CD4-positive, alpha-beta T cell treated with Interleukin-6 at 100 ng/mL for 8 hours (primary cell): ENCODE measurements at regions not wholly inside any gene's neighbourhood (a gene's known extent, or its start where the extent isn't known, plus 50 kb on each side); places are given as distances from the start of the nearest gene placed in this dataset.
"Not testable (repeated sequence)": the region's sequence is repeated elsewhere in the genome, so short reads cannot be mapped to it uniquely, and the experiment has no call there.

Source experiments
- DNase-seq: peaks from one replicate; pipeline ENCODE4 v3.0.0-alpha.2; 2020; ENCODE audit warnings: mixed read lengths, low spot score

DNA sequence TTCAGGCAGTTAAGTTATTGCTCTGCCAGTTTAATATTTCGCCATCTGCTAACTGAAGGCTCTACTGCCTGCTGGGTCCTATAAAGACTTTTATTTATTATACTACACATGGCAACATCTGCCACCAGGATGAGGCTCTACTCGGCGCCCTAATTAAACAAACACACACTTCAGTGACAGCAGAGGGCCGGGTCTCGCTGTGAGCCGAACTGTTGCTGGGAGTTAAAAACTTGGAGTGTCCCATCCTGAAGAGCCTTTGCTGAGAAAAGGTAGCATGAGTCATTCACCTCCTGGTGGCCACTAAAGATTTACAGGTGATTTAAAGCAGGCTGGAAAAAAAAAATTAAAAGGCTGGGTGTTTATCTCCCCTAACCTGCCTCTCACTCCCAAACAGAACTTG lies 183.7 kb downstream of the NPIPA8 start:
- not testable (repeated sequence) for DNase-seq

DNA sequence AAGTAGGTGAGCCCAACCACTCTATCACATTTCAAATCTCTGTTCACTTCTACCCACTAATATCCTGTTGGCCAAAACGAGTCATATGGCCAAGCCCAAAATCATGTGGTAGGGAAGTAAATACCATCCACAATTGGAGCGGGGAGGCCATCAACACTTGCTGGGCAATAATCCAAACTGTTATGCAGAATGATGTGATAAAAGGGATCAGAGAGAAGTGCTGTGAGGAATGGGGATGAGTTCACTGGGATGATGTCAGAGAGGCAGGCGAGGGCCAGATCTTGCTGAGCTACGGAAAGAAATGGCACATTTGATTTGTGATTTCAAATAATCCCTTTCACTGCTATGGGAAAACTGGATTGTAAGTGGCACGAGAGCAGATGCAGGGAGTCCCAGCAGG lies 188.4 kb downstream of the NPIPA8 start:
- DNase-seq: not testable (repeated sequence)

DNA sequence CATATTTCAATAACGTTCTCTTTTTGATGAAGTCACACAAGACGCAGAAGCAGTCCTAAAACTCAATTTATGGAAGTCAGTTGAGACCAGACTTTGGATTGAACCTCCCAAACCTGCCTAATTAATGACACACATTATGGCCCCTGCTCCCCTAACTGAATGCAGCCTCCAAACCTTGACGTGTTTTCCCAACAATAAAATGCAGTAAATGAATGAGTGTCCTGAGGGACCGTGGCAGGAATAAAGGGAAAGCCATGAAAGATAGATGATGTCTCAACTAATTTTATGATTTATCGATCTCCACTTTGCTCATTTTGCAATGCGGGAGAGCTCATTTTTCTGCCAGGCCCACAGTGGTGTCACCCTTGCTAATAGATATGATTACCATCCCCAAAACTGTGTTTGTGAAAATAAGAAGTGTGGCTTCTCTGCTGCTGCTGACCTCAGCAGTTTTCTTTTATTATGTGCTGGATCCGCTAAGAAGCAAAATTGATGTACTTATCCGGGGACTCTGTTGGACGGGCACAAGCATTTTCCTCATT lies 189.9 kb downstream of the NPIPA8 start:
- not testable (repeated sequence) for DNase-seq

DNA sequence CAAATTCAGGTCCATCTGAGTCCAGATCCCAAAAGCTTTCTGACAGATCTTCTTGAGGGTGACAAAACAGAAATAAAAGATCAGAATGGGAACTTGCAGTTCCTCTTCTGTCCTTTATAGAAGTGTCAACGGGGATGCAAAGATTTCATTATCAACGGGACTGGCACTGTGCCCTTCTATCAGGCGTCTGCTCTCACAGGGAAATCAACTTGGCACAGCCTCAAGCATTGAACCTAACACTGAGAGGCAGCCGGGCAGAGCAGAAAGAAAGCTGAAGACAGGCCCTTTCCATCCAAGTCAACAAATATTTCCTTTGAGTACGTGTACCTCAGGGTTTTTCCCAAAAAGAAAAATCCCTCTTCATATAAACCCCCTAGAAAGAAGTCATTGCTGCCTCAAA lies 194.5 kb downstream of the NPIPA8 start:
- not testable (repeated sequence) for DNase-seq

DNA sequence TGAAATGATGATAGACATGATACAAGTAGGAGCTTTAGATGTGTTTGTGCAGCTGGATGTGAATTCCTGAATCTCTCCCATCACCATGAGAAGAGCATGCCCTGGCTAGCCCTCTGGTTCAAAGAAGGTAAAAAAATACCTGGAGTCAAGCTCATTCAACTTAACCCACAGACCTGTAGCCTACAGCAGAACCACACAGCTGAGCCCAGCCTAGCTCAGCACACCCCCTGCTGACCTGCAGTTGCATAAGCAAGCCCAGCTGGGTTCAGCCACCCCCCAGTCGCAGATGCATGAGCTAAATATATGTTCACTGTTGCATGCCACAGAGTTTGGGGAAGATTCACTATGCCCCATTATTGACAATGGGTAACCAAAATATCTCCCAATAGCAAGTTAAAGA lies 200.2 kb downstream of the NPIPA8 start:
- DNase-seq: not testable (repeated sequence)

DNA sequence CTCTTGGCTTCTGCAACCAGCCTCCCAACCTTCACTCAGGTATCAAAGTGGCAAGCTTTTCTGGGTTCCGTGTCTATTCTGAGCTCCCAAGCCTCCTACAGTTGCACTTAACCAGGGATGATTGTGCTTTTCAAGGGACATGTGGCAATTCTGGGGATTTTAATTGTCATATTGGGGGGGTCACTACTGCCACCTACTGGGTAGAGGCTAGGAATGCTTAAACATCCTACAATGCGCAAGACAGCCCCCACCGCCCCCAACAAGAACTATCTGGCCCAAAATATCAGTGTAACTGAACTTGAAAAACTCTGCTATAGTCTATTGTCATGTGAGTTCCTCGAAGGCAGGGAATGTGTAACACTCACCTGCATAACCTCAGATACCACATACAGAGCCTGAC lies 201.5 kb downstream of the NPIPA8 start:
- not testable (repeated sequence) for DNase-seq

DNA sequence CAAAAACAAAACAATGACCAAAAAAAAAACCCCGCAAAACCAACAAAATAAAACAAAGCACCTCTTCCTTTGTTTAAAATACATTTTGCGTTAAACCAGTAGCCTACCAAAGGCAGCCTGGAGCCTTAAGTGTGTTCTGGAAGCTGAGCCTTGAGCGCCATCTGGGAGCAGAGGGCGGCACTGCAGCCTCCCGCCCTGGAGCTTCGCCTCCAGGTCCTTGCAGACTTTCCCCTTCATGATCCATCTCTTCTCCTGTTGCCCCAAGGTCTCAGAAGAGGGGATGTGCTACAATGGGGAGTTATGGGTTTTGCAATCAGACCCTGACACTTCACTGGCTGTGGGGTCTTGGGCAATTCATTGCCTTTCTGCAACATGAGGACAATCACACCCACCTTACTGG lies 204.9 kb downstream of the NPIPA8 start:
- not testable (repeated sequence) for DNase-seq

DNA sequence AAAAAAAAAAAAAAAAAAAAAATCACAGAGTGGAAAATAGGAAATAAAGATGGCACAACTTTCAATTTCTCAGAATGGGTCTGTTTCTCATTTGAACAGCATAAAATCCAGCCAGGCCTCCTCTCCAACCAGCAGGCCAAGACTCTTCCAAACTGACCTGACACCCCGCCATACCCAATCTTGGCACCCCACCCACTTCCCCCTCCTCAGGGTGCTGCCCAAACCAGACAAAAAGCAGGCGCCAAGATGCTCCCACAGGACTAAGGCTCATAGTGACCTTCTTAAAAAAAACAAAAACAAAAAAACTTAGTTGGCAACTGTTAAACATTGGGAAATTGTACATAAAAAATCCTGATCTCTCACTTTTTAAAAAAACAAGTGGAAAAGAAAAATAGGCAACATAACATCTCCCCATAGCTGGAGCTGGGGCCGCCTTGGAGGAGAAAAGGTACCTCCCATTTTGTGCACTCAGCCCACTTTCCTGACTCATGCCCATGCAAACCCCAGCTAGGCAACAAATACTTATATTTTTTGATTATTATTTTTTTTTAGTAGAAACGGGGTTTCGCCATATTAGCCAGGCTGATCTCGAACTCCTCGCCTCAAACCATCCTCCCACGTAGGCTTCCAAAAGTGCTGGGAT lies 205.9 kb downstream of the NPIPA8 start:
- not testable (repeated sequence) for DNase-seq

DNA sequence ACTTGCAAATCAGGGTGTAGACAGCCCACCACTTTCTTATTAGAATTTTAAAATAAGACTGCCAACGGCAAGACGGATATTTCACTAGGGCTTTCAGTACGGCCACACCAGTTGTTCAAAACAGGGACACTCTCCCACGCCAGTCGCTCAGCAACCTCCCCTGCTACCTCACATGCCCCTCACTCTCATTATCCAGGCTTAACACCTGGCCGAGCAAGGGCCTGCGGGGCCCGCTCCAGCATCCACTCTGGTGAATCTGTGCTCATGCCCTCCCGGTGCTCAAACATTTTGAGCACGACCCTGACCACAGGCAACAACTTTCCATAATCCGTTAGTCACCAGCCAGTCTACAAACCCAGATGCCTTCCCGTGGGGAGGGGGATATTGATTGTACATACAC lies 209.5 kb downstream of the NPIPA8 start:
- not testable (repeated sequence) for DNase-seq

DNA sequence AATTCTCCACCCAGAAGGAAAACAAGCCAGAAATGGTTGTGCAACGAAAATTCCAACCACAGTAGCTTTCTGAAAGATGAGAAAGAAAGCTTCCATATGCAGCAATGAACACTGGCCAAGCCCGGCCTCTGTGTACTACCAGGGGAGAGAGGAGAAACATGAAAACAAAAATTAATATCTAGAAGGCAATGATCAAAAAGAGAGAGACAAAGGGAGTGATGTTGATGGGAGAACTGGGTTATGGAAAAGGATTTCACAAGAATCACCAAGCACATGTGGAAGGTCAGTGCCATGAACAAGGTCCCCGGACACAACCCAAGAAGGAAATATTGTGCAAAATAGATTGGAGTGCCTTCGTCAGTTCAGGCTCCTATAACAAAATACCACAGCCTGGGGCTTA lies 217.4 kb downstream of the NPIPA8 start:
- DNase-seq: not testable (repeated sequence)

DNA sequence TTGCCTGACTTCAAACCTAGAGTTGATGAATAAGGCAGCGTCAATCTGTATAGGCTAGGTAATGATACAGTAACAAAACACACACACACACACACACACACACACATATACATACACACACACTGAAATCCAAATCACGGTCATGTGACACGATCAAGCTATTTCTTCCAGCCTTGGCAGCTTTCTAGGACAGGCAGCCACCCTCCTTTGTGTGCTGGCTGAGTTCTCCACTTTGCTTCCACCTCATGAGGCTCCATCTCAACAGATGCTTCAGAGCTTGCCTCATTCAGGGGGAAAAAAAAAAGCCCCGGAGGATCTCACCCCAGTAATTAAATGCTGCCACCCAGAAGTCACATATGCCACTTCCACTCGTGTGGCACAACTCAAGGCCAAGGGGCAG lies 217.9 kb downstream of the NPIPA8 start:
- not testable (repeated sequence) for DNase-seq

DNA sequence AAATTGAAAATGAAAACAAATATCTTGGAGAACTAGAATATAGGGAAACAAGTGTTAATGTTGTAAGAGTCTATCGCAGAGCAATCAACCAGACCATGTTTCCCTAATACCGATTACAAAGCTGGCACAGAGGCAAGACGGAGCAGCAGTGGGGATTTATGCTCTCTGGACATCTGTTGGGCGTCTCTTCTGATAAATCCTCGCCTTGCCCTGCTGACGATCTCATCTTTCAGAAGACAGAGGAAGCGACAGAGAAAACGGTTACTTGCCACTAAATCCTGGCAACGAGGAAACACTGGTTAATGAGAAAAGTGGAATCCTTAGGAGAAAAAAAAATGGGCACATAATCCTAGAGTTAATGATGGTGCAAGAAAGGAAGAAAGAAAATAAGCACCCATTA lies 218.5 kb downstream of the NPIPA8 start:
- not testable (repeated sequence) for DNase-seq

DNA sequence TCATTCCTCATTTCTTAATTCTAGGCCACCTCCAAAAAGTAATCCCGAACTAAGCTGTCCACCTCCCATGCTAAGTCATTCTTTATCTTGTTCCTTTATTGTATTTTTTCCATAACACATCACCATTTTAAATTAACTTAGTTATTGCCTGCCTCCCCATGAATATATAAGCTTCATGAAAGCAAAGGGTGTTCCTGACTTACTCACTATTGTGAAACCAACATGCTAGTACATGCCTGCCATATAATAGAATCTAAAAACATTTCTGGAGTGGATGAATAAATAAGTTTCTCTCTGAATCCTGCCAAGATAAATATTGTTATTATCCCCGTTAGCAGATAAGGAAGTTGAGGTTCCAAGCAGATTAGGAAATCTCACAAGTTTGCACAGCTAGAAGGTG lies 232.1 kb downstream of the NPIPA8 start:
- not testable (repeated sequence) for DNase-seq

DNA sequence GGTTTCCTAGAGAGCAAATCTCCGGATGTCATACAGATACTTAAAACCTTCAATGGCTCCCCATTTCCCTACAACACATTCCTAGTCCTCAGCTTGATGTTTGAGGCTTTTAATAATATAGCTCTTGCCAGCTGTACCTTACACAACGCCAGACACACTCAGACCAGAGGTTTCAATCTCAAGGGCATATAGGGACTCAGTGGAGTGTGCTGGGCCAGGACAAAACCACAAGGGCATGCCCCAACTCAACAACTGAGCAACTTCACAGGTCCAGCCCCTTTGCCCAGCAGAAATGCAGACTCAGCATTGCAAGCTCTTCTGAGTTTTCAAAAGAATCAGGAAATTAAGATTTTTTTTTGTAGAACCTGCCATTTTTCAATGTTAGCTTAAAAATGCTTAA lies 235.5 kb downstream of the NPIPA8 start:
- not testable (repeated sequence) for DNase-seq

DNA sequence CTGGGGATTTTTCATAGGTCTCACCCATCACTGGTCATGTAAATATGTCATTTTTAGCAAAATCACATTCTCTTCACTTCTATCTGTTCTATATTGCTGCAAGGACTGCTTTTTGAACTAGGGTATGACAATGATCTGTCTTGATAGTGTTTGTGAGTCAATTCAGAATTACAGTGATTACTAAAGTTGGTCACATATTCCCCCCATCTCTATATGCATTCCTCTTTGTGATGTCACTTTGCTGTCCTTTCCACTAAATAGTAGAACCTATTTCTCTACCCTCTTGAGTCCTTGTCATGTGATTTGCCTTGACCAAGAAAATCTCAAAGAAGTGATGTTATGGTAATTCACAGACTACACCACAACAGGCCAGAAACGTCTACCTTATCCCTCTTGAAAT lies 243.9 kb downstream of the NPIPA8 start:
- DNase-seq: not testable (repeated sequence)

DNA sequence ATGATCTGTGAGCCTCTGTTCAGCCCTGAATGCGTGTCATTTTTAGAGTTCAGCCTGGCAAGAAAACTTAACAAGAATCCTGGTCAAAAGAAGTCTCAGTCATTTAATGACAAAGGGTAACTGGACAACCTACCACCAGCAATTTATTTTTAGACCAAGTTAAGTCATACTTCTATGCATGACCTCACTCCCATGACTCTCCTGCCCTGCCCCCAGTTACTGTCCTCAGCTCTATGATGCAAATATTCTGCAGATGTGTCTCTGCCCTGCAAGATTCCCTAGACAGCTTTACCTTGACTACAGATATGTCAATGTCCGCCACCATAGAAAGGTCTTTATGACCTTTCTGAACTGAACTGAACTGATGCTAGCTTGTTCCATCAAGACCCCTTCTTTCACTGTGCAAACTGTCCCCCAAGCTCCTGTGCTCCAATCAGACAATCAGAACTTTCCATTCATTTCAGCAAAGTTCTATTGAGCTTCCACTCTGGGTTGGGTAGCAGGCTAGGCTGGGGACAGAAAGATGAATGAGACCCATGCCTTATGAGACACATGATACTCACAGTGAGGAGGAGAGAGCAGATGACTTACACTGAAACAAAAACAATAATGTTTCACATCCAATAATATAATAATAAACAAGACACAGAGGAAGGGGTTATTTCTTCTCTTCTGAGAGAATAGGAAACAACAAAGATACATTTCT lies 255.7 kb downstream of the NPIPA8 start:
- not testable (repeated sequence) for DNase-seq

DNA sequence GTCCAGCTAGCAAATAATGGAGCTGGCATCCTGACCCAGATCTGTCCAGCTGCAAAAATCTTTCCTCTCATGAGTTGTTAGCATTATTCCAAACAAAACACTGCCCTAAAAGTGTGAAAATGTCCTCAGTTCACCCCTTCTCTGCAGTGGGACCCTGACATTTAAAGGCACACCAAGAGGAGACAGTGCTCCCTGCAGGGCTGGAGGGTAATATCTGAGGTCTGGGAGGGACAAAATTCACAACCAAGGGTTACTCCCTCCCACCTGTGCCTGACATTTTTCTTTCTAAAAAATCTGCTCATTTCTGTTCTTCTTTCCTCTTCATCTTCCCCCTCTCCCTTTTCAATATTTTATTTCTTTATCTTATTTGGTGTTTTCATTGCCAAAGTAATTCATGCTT lies 258.6 kb downstream of the NPIPA8 start:
- not testable (repeated sequence) for DNase-seq

DNA sequence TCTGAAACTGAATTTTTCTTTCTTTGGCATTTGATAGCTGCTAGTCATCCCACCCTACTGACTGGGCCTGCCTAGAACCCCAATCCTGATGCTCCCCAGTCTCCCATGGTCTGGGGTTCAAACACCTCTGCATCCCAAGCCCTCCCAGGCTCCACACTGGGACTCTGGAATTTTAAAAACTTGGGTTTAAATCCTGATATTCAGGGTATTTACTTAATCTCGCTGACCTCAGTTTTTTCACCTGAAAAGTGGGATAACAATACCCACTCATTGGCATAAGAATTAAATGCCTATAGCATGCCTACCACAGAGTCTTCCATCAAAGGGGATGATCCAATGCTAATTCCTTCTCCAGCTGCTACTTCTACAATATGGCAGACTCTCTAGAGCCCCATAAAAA lies 264.4 kb downstream of the NPIPA8 start:
- DNase-seq: no peak

DNA sequence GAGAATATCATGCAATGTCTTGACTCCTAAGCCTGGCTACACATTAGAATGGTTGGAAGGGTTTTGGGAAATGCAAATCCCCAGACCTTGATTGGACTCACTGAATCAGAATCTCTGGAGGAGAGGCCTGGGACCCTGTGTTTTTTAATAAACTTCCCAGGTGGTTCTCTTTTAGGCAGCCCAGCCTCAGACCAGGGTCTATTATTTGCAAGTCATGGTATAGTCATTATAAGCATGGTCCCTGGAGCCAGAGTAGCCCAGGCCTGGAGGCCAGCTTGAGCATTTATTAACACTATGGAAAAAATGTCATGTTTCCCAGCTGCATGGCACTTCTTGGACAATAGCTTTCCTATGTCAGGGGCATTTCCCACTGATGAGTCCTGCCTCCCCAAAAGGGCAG lies 266.9 kb downstream of the NPIPA8 start:
- DNase-seq: no peak

DNA sequence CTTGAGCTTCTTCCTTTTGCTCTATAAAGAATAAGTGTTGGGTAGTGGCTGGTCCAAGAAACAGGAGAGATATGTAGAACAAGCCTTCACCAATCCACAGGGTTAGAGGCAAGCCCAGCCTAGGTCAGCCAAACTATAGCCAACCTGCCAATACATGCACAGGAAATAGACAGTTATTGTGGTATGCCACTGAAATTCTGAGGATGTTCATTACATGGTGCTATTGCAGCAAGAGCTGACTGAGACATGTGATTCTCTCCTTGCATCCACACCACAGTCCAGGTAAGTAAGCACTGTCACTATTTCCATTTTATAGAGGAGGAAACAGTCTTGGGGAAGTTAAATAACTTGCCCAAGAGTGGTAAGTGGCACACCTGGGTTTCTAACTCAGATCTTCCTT lies 268.1 kb downstream of the NPIPA8 start:
- DNase-seq: no peak

DNA sequence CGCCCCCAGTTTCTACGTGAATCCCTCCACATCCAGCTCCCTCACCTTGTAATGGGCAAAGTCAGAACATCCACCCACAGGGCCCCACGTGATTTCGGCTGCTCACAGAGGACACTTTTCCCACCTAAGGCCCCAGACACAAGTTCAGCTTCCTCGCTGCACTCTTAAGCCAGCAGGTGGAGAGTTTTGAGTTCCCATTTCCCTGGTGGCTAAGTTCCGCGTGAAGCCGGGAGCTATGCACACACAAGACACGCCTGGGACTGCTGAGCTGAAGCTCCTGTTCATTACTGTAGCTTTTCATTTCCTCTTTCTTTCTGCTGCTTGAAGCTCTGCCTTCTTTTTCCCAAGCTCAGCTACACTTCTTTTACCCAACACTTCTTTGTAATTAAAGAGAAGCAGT lies 273.8 kb downstream of the NPIPA8 start:
- no peak for DNase-seq

DNA sequence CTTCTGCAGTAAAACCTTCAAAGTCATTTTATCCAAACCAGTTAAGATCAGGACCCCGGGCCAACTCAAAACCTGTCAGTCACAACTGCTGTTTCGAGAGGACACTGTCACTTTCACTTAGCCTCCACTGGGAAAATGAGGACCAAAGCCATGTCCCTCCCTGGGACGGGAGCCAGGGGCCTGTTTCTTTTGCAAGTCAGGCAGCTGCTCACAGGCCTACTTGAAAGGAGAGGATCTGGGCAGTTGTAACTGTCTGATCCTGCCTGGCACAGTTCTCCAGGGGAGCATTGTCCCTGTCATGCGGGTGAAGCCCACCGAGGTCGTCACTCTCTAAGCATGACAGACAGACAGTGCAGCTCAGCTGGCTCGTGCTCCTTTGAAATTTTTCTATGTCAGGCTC lies 276.2 kb downstream of the NPIPA8 start:
- no peak for DNase-seq

DNA sequence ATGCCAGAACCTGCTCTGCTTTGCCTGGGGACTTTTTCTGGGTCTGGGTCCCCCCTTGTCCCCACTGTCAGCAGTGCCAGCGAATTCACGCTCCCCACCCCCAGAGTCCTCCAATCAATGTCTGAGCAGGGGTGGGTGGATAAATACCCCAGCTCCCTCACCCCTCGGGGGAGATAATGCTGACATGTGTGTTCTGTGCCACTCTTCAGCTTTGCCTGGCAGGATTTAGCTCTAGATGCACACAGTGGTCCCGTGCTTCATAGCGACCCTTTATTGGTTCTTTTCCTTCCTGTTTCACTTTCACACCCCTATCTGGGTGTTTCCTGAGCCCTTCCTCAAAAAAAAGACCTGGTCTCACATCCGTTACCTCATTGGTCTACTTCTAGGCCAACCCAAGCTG lies 277.0 kb downstream of the NPIPA8 start:
- no peak for DNase-seq

DNA sequence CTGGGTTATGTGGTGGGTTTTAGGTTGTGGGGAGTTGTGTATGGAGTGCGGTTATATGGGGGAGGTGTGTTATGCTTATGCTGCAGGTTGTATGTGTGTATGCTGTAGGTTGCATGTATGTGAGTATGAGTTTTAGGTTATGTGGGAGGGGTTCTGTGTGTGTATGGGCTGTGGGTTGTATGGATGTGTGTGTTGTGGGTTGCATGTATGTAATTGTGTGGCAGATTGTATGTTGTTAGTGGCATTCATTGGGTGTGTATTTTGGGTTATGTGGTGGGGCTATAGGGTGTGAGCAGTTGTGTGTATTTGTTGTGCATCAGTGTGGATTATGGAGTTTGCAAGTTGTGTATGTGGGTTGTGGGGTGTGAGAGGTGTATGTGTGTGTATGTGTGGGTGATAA lies 277.4 kb downstream of the NPIPA8 start:
- DNase-seq: no peak
